ENCODE measurements at regions not wholly inside any gene's neighbourhood (a gene's known extent, or its start where the extent isn't known, plus 50 kb on each side); places are given as distances from the start of the nearest gene placed in this dataset.
"Not testable (repeated sequence)": the region's sequence is repeated elsewhere in the genome, so short reads cannot be mapped to it uniquely, and the experiment has no call there.

DNA sequence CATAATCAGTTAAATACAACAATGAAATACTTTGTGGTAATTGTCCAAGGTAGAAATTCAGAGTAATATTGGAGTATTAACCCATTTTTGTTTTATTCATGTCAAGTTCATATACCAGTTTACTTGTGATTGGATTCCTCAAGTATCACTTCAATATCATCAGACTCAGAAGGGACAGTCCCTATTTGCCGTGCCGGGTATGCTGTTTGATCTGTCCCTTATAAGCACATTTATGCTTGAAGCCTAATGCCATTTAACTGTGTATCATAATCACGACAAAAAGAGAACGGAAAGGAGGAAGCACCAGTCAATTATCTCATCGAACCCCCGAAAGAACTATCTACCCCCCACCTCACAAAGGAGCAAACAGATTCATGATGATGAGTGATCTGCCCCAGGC is 171.0 kb upstream of the TBL1X start:
- no peak overlapping the region for H3K4me3 ChIP-seq (ENCODE audit: low read depth, low read length)
- no peak for DNase-seq (ENCODE audit: low read depth)
- TF ChIP-seq, protein P1, sequence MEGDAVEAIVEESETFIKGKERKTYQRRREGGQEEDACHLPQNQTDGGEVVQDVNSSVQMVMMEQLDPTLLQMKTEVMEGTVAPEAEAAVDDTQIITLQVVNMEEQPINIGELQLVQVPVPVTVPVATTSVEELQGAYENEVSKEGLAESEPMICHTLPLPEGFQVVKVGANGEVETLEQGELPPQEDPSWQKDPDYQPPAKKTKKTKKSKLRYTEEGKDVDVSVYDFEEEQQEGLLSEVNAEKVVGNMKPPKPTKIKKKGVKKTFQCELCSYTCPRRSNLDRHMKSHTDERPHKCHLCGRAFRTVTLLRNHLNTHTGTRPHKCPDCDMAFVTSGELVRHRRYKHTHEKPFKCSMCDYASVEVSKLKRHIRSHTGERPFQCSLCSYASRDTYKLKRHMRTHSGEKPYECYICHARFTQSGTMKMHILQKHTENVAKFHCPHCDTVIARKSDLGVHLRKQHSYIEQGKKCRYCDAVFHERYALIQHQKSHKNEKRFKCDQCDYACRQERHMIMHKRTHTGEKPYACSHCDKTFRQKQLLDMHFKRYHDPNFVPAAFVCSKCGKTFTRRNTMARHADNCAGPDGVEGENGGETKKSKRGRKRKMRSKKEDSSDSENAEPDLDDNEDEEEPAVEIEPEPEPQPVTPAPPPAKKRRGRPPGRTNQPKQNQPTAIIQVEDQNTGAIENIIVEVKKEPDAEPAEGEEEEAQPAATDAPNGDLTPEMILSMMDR (IDR thresholded peaks at IDR 0.05; ENCODE audit: insufficient read depth, low read depth, low read length): no peak

DNA sequence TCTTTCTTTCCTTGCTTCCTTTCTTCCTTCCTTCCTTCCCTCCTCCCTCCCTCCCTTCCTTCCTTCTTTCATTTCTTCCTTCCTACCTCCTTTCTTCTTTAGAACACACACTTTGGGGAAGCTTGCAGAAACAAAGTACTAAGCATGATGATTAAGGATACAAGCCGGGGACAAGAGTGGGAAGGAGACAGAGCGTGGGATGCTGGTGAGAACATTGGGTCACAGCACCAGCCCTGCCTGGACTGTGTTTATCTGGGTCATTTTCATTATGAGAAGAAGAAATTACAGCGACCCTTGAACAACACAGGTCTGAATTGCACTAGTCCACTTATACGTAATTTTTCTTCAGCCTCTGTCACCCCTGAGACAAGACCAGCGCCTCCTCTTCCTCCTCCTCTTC is 169.3 kb upstream of the TBL1X start:
- no peak for DNase-seq (ENCODE audit: low read depth)
- no peak overlapping the region for H3K4me3 ChIP-seq (ENCODE audit: low read depth, low read length)
- TF ChIP-seq, protein P1 (IDR thresholded peaks at IDR 0.05; ENCODE audit: insufficient read depth, low read depth, low read length): no peak

DNA sequence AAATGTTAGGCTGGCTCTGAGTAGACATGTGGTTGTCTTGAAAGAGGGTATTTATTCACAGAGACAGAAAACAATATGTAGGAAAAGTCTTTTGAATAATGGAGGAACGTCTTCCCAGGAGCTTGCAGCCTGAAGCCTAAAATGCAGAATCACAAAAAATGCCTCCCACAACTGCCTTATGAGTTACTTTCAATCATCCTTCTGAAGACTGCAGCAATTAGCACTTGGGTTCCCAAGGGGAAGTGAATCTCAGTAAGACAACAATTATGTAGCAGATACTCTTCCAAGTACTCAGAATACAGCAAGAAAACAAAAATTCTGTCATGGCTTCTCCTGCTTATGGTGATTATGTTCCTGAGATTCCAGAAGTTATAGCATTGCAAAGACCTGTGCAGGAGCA is 166.6 kb upstream of the TBL1X start:
- TF ChIP-seq, protein P1 (IDR thresholded peaks at IDR 0.05; ENCODE audit: insufficient read depth, low read depth, low read length): no peak
- no peak for DNase-seq (ENCODE audit: low read depth)
- no peak overlapping the region for H3K4me3 ChIP-seq (ENCODE audit: low read depth, low read length)

DNA sequence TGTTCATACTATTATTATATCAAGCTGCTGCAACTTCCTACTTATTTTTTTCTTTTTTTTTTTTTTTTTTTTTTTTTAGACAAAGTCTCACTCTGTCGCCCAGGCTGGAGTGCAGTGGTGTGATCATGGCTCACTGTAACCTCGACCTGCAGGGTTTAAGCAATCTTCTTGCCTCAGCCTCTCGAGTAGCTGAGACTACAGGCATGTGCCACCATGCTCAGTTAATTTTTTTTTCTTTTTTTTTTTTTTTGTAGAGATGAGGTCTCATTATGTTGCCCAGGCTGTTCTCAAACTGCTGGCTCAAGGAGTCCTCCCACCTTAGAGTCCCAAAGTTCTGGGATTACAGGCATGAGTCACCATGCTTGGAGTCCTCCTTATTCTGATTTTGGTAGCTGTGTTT is 165.2 kb upstream of the TBL1X start:
- DNase-seq (ENCODE audit: low read depth); H3K4me3 ChIP-seq (ENCODE audit: low read depth, low read length): not testable (repeated sequence)

DNA sequence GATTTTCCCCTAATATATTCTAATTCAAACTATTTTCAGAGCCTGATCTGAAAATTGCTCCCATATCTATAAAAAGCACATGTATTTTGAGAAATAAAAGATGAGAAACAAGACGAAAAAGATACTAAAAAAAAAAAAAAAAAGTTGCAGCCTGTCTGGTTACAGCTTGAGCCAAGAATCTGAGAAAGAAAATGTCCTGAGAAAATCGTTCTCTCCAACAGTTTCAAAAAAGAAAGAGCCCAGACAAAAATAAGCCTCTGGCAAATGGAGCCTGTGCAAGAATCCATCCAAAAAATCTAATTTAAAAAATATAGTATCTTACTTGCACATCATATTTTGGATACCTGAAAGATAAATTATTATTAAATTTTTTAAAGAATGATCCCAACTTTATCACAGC is 163.0 kb upstream of the TBL1X start:
- H3K4me3 ChIP-seq (ENCODE audit: low read depth, low read length): no peak overlapping the region
- no peak for DNase-seq (ENCODE audit: low read depth)
- TF ChIP-seq, protein P1 (IDR thresholded peaks at IDR 0.05; ENCODE audit: insufficient read depth, low read depth, low read length): no peak

DNA sequence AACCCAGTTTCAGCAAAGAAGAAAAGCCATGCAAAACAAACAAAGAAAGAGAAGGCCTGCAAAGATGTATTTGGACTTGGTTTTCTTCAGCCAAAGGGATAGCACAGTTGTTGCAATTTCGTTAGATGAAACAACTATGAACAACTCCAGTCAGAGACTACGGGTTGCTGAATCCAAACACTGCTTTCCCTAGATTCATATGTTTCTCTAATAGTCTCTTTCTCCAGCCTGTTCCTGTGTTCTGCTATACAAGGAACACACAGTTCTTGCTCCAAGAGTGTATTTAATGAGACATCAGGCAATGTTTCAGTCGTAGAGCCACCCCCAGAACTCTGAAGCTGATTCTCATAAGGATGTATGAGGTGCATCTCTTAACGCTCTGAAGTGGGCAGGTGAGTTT is 162.5 kb upstream of the TBL1X start:
- no peak for DNase-seq (ENCODE audit: low read depth)
- TF ChIP-seq, protein P1 (IDR thresholded peaks at IDR 0.05; ENCODE audit: insufficient read depth, low read depth, low read length): no peak
- no peak overlapping the region for H3K4me3 ChIP-seq (ENCODE audit: low read depth, low read length)

DNA sequence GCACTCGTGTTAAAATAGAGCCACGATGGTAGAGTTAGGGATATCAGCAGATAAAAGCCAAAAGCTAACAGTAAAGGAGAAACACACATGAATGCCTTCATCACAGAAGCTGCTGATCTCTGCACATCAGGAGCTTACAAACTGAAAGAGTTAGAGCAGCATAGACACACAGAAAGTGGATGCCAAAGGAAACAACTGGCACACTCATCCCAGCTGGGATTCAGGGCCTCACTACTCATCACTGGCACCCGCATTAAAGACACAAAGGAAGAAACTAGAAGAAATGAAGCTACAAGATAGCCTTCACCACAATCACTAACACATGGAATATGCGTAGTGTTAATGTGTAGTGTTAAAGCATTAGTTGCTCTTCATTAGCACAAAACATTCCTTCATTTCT is 156.4 kb upstream of the TBL1X start:
- no peak for DNase-seq (ENCODE audit: low read depth)
- TF ChIP-seq, protein P1 (IDR thresholded peaks at IDR 0.05; ENCODE audit: insufficient read depth, low read depth, low read length): no peak
- no peak overlapping the region for H3K4me3 ChIP-seq (ENCODE audit: low read depth, low read length)
